GM23248 (cell line): ENCODE measurements at regions not wholly inside any gene's neighbourhood (a gene's known extent, or its start where the extent isn't known, plus 50 kb on each side); places are given as distances from the start of the nearest gene placed in this dataset.

Experiments used
- EZH2 ChIP-seq: fragments of 200-600 bp; sonication (generic); IDR thresholded peaks from 2 replicates; pipeline ENCODE4 v1.6.1; 2018; ENCODE audit warnings: antibody characterized with exemption, mild to moderate bottlenecking; ENCODE audit not compliant: insufficient read depth, poor library complexity, severe bottlenecking
- EZH2phosphoT487 ChIP-seq: fragments of 200-600 bp; sonication (generic); IDR thresholded peaks from 2 replicates; pipeline ENCODE4 v1.6.1; 2018; ENCODE audit warnings: antibody characterized with exemption, moderate library complexity, mild to moderate bottlenecking, low read depth; ENCODE audit not compliant: insufficient read depth

GRCh38 chr2:15730545-15731212, 139.0 kb downstream of the DDX1 start:
- TF ChIP-seq EZH2 (no peak), EZH2phosphoT487 (no peak)
